GM21723 (cell line): ENCODE measurements at regions not wholly inside any gene's neighbourhood (a gene's known extent, or its start where the extent isn't known, plus 50 kb on each side); places are given as distances from the start of the nearest gene placed in this dataset.

Experiments used
- ATAC-seq: cut with Tn5 transposase; IDR thresholded peaks from one replicate; pipeline ENCODE4 v1.9.1; 2021; ENCODE audit warnings: mild to moderate bottlenecking, moderate library complexity; ENCODE audit not compliant: unreplicated experiment

- no peak for ATAC-seq
Observed at GRCh38 chr11:24298146-24298545, 198.7 kb upstream of the LUZP2 start.

- no peak for ATAC-seq
Observed at GRCh38 chr11:24311974-24312373, 184.9 kb upstream of the LUZP2 start.

GRCh38 chr11:24312464-24313238 is 184.2 kb upstream of the LUZP2 start:
- ATAC-seq: no peak

GRCh38 chr11:24321229-24321628 is 175.6 kb upstream of the LUZP2 start:
- no peak for ATAC-seq

GRCh38 chr11:24324211-24324610 is 172.6 kb upstream of the LUZP2 start:
- ATAC-seq: no peak

GRCh38 chr11:24344222-24344621 is 152.6 kb upstream of the LUZP2 start:
- no peak for ATAC-seq

GRCh38 chr11:24348908-24349307 is 147.9 kb upstream of the LUZP2 start:
- ATAC-seq: no peak

GRCh38 chr11:24351179-24351578 is 145.7 kb upstream of the LUZP2 start:
- no peak for ATAC-seq

GRCh38 chr11:24356501-24356900 is 140.4 kb upstream of the LUZP2 start:
- ATAC-seq: no peak

GRCh38 chr11:24357620-24358410 is 139.0 kb upstream of the LUZP2 start:
- no peak for ATAC-seq

- no peak for ATAC-seq
Observed at GRCh38 chr11:24372491-24372890, 124.4 kb upstream of the LUZP2 start.

- ATAC-seq: no peak
Observed at GRCh38 chr11:24373516-24373915, 123.3 kb upstream of the LUZP2 start.

GRCh38 chr11:24375351-24375750 is 121.5 kb upstream of the LUZP2 start:
- no peak for ATAC-seq

- no peak for ATAC-seq
Observed at GRCh38 chr11:24375931-24376330, 120.9 kb upstream of the LUZP2 start.

GRCh38 chr11:24383137-24383536 is 113.7 kb upstream of the LUZP2 start:
- no peak for ATAC-seq

GRCh38 chr11:24384240-24384639 is 112.6 kb upstream of the LUZP2 start:
- ATAC-seq: no peak

GRCh38 chr11:24386546-24387397 is 110.1 kb upstream of the LUZP2 start:
- no peak for ATAC-seq

- ATAC-seq: no peak
Observed at GRCh38 chr11:24389575-24389974, 107.3 kb upstream of the LUZP2 start.

- ATAC-seq: no peak
Observed at GRCh38 chr11:24390016-24390415, 106.8 kb upstream of the LUZP2 start.

GRCh38 chr11:24390762-24391161 is 106.1 kb upstream of the LUZP2 start:
- no peak for ATAC-seq

- no peak for ATAC-seq
Observed at GRCh38 chr11:24391167-24391566, 105.7 kb upstream of the LUZP2 start.
